SK-N-SH treated with all-trans-retinoic acid at 6 μM for 48 hours (cell line): ENCODE measurements at regions not wholly inside any gene's neighbourhood (a gene's known extent, or its start where the extent isn't known, plus 50 kb on each side); places are given as distances from the start of the nearest gene placed in this dataset.

Source experiments
- ATAC-seq: fragments of 200-7000 bp; cut with Tn5 transposase; 3 replicates; pipeline ENCODE4 v1.9.1; 2020; ENCODE audit warnings: mild to moderate bottlenecking, moderate library complexity
- ARNTL ChIP-seq: fragments of 450-650 bp; formaldehyde crosslinking; IDR thresholded peaks from 2 replicates; pipeline ENCODE4 v1.5.0; 2020; ENCODE audit warnings: low read depth, mild to moderate bottlenecking, moderate library complexity, borderline replicate concordance
- BACH2 ChIP-seq: fragments of 250-450 bp; sonication (Bioruptor Pico); IDR thresholded peaks from 2 replicates; pipeline ENCODE4 v1.9.0; 2021; ENCODE audit warnings: mild to moderate bottlenecking, borderline replicate concordance
- CREB5 ChIP-seq: fragments of 250-450 bp; sonication (Bioruptor Pico); IDR thresholded peaks from 2 replicates; pipeline ENCODE4 v1.5.1; 2020; ENCODE audit warnings: low read depth, mild to moderate bottlenecking, moderate library complexity
- CSDC2 ChIP-seq: fragments of 250-450 bp; sonication (Bioruptor Pico); IDR thresholded peaks from 2 replicates; pipeline ENCODE4 v1.5.0; 2020; ENCODE audit warnings: mild to moderate bottlenecking, moderate library complexity
- CSRNP3 ChIP-seq: fragments of 250-450 bp; sonication (Bioruptor Pico); IDR thresholded peaks from 2 replicates; pipeline ENCODE4 v1.5.1; 2021; ENCODE audit warnings: mild to moderate bottlenecking, moderate library complexity
- ESRRG ChIP-seq: fragments of 250-450 bp; sonication (Bioruptor Pico); IDR thresholded peaks from 2 replicates; pipeline ENCODE4 v1.6.1; 2021; ENCODE audit warnings: mild to moderate bottlenecking
- GLIS3 ChIP-seq: fragments of 250-450 bp; sonication (Bioruptor Pico); IDR thresholded peaks from 2 replicates; pipeline ENCODE4 v1.5.0; 2020; ENCODE audit warnings: mild to moderate bottlenecking, moderate library complexity
- ISL1 ChIP-seq: fragments of 250-450 bp; sonication (Bioruptor Pico); IDR thresholded peaks from 2 replicates; pipeline ENCODE4 v2.1.2; 2022; ENCODE audit warnings: mild to moderate bottlenecking, moderate library complexity
- OSR1 ChIP-seq: fragments of 250-450 bp; sonication (Bioruptor Pico); IDR thresholded peaks from 2 replicates; pipeline ENCODE4 v1.8.0; 2022; ENCODE audit warnings: moderate library complexity, mild to moderate bottlenecking, inconsistent platforms
- PATZ1 ChIP-seq: fragments of 250-450 bp; sonication (Bioruptor Pico); IDR thresholded peaks from 2 replicates; pipeline ENCODE4 v1.8.0; 2020; ENCODE audit warnings: mild to moderate bottlenecking, moderate library complexity, borderline replicate concordance
- PPARA ChIP-seq: fragments of 250-450 bp; sonication (Bioruptor Pico); IDR thresholded peaks from 2 replicates; pipeline ENCODE4 v1.5.0; 2020; ENCODE audit warnings: mild to moderate bottlenecking, borderline replicate concordance
- RARB ChIP-seq: fragments of 250-450 bp; sonication (Bioruptor Pico); IDR thresholded peaks from 2 replicates; pipeline ENCODE4 v1.8.0; 2021; ENCODE audit warnings: mild to moderate bottlenecking, moderate library complexity
- SNAI2 ChIP-seq: fragments of 250-450 bp; sonication (Bioruptor Pico); IDR thresholded peaks from 2 replicates; pipeline ENCODE4 v1.5.0; 2020; ENCODE audit warnings: mild to moderate bottlenecking, moderate library complexity
- TCF4 ChIP-seq: fragments of 250-450 bp; sonication (Bioruptor Pico); IDR thresholded peaks from 2 replicates; pipeline ENCODE4 v1.8.0; 2021; ENCODE audit warnings: mild to moderate bottlenecking, moderate library complexity, borderline replicate concordance
- TOX ChIP-seq: fragments of 250-450 bp; sonication (Bioruptor Pico); IDR thresholded peaks from 2 replicates; pipeline ENCODE4 v1.8.0; 2021; ENCODE audit warnings: mild to moderate bottlenecking, moderate library complexity, borderline replicate concordance
- ZC3H10 ChIP-seq: fragments of 250-450 bp; sonication (Bioruptor Pico); IDR thresholded peaks from 2 replicates; pipeline ENCODE4 v1.5.1; 2021; ENCODE audit warnings: mild to moderate bottlenecking, moderate library complexity
- ZFP3 ChIP-seq: fragments of 250-450 bp; sonication (Bioruptor Pico); IDR thresholded peaks from 2 replicates; pipeline ENCODE4 v1.5.0; 2020; ENCODE audit warnings: mild to moderate bottlenecking, moderate library complexity
- ZFP30 ChIP-seq: fragments of 450-650 bp; formaldehyde crosslinking; IDR thresholded peaks from 2 replicates; pipeline ENCODE4 v1.5.0; 2022; ENCODE audit warnings: mild to moderate bottlenecking, moderate library complexity
- ZNF565 ChIP-seq: fragments of 450-650 bp; formaldehyde crosslinking; conservative IDR thresholded peaks from 2 replicates; pipeline ENCODE4 v1.5.0; 2020; ENCODE audit warnings: low read depth, mild to moderate bottlenecking, moderate library complexity
- ZNF70 ChIP-seq: fragments of 450-650 bp; formaldehyde crosslinking; IDR thresholded peaks from 2 replicates; pipeline ENCODE4 v1.5.0; 2020; ENCODE audit warnings: mild to moderate bottlenecking, moderate library complexity
- ZNF8 ChIP-seq: fragments of 450-650 bp; formaldehyde crosslinking; IDR thresholded peaks from 2 replicates; pipeline ENCODE4 v1.5.0; 2020; ENCODE audit warnings: mild to moderate bottlenecking, moderate library complexity
- TF ChIP-seq, protein P1 (sequence below): fragments of 250-450 bp; sonication (Bioruptor Pico); IDR thresholded peaks from 2 replicates; pipeline ENCODE4 v1.8.0; 2021; ENCODE audit warnings: low read depth, mild to moderate bottlenecking, moderate library complexity, borderline replicate concordance
- TF ChIP-seq, protein P2 (sequence below): fragments of 250-450 bp; sonication (Bioruptor Pico); IDR thresholded peaks from 2 replicates; pipeline ENCODE4 v1.5.0; 2020; ENCODE audit warnings: mild to moderate bottlenecking, moderate library complexity

DNA sequence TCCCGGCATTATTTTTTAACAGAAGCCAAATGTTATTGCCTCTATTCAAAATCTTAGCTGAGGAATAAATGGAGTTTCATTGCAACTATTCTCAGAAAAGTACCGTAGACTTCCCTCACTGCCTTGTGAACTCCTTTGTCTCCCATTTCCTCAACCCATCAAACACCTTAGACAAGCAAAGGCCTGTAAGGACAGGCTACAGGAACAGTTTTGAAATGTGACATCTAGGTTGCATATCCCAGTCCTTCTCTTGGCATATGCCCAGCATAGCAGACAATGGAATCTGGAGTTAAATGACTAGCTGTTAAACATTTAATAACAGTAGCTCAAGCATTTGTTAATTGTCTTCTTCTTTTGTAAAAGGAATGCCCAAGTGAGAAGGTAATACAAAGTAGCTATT, 1371.7 kb downstream of the STIM2 start:
- TF ChIP-seq ZC3H10 (CRISPR knock-in tag) (no peak), TCF4 (CRISPR knock-in tag) (no peak)
- ATAC-seq, result no peak

DNA sequence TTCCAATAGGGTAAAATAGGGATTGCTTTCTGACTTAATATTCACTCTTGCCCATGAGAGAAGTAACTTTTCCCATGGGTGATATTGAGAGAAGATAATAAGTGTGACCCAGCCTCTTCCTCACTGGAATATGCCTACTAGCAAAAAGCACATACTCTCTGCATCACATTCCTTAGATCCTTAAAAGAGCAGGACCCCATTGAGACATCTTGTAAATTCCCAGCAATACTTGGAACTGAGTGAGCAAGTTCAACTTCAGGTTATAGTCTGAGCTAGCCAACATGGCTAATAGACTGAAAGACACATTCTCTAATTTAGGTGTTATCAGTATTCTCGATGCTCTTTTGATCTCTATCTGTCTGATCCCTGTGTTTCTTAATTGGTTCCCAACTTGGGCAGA, 1372.3 kb downstream of the STIM2 start:
- no peak for TF ChIP-seq ZFP3 (CRISPR knock-in tag)
- no peak for TF ChIP-seq ZNF565 (CRISPR knock-in tag)
- TF ChIP-seq, protein P1, sequence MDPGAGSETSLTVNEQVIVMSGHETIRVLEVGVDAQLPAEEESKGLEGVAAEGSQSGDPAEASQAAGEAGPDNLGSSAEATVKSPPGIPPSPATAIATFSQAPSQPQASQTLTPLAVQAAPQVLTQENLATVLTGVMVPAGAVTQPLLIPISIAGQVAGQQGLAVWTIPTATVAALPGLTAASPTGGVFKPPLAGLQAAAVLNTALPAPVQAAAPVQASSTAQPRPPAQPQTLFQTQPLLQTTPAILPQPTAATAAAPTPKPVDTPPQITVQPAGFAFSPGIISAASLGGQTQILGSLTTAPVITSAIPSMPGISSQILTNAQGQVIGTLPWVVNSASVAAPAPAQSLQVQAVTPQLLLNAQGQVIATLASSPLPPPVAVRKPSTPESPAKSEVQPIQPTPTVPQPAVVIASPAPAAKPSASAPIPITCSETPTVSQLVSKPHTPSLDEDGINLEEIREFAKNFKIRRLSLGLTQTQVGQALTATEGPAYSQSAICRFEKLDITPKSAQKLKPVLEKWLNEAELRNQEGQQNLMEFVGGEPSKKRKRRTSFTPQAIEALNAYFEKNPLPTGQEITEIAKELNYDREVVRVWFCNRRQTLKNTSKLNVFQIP (CRISPR knock-in tag), result no peak
- TF ChIP-seq CSRNP3, result no peak
- TF ChIP-seq SNAI2, result no peak
- TF ChIP-seq TOX (CRISPR knock-in tag), result no peak
- TF ChIP-seq ZNF8 (CRISPR knock-in tag), result no peak
- no peak for TF ChIP-seq PPARA (CRISPR knock-in tag)
- TF ChIP-seq ESRRG (CRISPR knock-in tag), result no peak
- TF ChIP-seq TCF4 (CRISPR knock-in tag), result no peak
- ATAC-seq, result peak; percentile 31; the same call in 1 of the 3 replicates

- TF ChIP-seq TCF4 (CRISPR knock-in tag) (no peak), RARB (no peak), GLIS3 (CRISPR knock-in tag) (no peak), PATZ1 (CRISPR knock-in tag) (no peak)
- TF ChIP-seq, all 23 proteins: peak for 0
- ATAC-seq, result peak; percentile 76
These were observed 1373.1 kb downstream of the STIM2 start for GRCh38 chr4:28233724-28234123.

DNA sequence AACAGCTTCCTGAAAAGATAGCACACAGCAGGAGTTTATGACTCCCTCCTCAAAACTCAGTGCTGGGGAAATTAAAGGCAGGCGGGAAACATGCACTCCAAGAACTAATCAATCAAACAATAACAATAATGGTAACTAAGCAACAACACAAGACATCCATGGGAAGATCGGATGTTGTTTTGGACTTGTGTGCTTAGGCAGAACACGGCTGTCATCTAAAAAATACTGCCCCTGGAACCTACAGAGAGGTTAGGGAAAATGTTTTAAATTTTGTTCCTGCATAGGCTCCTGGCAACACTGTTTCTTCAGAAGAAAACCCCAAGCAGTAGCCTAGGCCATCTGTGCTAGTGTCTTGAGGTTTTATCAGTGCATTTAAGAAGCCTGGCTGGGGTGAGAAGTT, 1378.2 kb downstream of the STIM2 start:
- ATAC-seq, result no peak
- TF ChIP-seq OSR1 (CRISPR knock-in tag), result no peak
- no peak for TF ChIP-seq ZNF70 (CRISPR knock-in tag)
- no peak for TF ChIP-seq TOX (CRISPR knock-in tag)
- TF ChIP-seq ISL1, result no peak
- TF ChIP-seq ZC3H10 (CRISPR knock-in tag), result no peak
- TF ChIP-seq, protein P2, sequence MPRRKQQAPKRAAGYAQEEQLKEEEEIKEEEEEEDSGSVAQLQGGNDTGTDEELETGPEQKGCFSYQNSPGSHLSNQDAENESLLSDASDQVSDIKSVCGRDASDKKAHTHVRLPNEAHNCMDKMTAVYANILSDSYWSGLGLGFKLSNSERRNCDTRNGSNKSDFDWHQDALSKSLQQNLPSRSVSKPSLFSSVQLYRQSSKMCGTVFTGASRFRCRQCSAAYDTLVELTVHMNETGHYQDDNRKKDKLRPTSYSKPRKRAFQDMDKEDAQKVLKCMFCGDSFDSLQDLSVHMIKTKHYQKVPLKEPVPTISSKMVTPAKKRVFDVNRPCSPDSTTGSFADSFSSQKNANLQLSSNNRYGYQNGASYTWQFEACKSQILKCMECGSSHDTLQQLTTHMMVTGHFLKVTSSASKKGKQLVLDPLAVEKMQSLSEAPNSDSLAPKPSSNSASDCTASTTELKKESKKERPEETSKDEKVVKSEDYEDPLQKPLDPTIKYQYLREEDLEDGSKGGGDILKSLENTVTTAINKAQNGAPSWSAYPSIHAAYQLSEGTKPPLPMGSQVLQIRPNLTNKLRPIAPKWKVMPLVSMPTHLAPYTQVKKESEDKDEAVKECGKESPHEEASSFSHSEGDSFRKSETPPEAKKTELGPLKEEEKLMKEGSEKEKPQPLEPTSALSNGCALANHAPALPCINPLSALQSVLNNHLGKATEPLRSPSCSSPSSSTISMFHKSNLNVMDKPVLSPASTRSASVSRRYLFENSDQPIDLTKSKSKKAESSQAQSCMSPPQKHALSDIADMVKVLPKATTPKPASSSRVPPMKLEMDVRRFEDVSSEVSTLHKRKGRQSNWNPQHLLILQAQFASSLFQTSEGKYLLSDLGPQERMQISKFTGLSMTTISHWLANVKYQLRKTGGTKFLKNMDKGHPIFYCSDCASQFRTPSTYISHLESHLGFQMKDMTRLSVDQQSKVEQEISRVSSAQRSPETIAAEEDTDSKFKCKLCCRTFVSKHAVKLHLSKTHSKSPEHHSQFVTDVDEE (CRISPR knock-in tag), result no peak
- no peak for TF ChIP-seq SNAI2
- TF ChIP-seq ZFP30, result no peak
- no peak for TF ChIP-seq CREB5 (CRISPR knock-in tag)
- no peak for TF ChIP-seq CSRNP3
- no peak for TF ChIP-seq ESRRG (CRISPR knock-in tag)
- TF ChIP-seq CSDC2, result no peak
- no peak for TF ChIP-seq GLIS3 (CRISPR knock-in tag)
- TF ChIP-seq ZNF565 (CRISPR knock-in tag), result no peak
- TF ChIP-seq ZFP3 (CRISPR knock-in tag), result no peak
- TF ChIP-seq BACH2 (CRISPR knock-in tag), result no peak
- TF ChIP-seq ARNTL (CRISPR knock-in tag), result no peak
- TF ChIP-seq, protein P1 (CRISPR knock-in tag), result no peak
